ENCODE measurements at regions not wholly inside any gene's neighbourhood (a gene's known extent, or its start where the extent isn't known, plus 50 kb on each side); places are given as distances from the start of the nearest gene placed in this dataset.

DNA sequence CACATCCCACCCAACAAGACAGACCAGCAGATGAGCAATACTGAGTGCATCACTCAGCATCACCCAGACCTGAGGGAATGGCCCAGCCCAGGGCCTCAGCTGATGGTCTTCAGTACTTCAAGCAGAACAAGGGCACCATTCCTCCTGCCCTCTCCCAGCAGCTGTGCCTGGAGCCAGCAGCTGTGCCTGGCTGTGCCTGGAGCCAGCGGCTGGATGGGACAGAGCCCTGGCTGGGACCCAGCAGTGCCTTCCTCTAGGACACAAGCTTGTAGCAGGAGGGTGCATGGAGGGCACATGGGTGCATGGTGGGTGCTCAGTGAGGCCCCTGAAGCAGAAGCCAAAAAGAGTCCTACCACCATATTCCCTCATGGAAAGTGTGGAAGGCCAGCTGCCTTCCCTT, 583.8 kb downstream of the NPHP4 start:
- BruUV-seq (replicated peaks): no TSS peak

DNA sequence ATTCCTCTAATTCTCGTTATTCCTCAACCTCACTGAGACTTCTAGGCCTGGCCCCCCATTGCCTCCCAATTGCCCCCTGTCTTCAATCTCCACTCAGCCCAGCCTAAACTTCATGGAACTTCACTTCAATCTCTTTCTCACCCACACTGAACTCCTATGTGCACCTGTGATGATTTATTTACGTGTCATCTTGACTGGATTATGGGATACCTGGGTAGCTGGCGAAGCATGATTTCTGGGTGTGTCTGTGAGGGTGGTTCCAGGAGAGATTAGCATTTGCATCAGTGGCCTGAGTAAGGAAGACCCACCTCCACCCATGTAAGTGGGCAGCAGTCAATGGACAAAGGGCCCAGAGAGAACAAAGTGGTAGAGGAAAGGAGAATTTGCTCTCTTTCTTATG, 587.0 kb downstream of the NPHP4 start:
- SMC1A ChIA-PET (ENCODE audit: uncharacterized antibody, unreplicated experiment): no interaction called here
- DNase-seq (ENCODE audit: low read depth, low spot score) (no peak), ATAC-seq (no peak), FAIRE-seq (no peak)
- no peak overlapping the region for H3K4me3 ChIP-seq
- H3K9me3 ChIP-seq (replicated peaks; ENCODE audit: control insufficient read depth, insufficient read depth, low read length): no peaks in the 10 kb centered on the region; the same call in 2 of the 3 replicates
- no peak overlapping the region for H3K4me2 ChIP-seq (ENCODE audit: control insufficient read depth, insufficient read depth)
- in situ Hi-C loops (cut with MboI): no loop called here
- no peaks in the 10 kb centered on the region for H4K20me1 ChIP-seq (ENCODE audit: control insufficient read depth, insufficient read depth)
- intact Hi-C loops (cut with micrococcal nuclease; ENCODE audit: unreplicated experiment): no loop called here
- WGBS (ENCODE audit: insufficient coverage, insufficient replicate concordance, low lambda C conversion rate, missing lambda C conversion rate): 22% methylated on average over 2 of the region's 3 CpGs
- RAD21 ChIA-PET (ENCODE audit: unreplicated experiment): no interaction called here
- no peaks in the 10 kb centered on the region for H3K4me1 ChIP-seq (ENCODE audit: control insufficient read depth, insufficient read depth, low read length)
- H3K9ac ChIP-seq (ENCODE audit: control insufficient read depth, insufficient read depth, low read length): no peak overlapping the region
- no TSS peak for BruUV-seq (replicated peaks)
- no peak overlapping the region for H3K27ac ChIP-seq (ENCODE audit: control insufficient read depth, insufficient read depth)
- H3K79me2 ChIP-seq (ENCODE audit: control insufficient read depth, insufficient read depth, low read length): no peaks in the 10 kb centered on the region
- H3K36me3 ChIP-seq (ENCODE audit: control insufficient read depth in 2 of 2, insufficient read depth in 2 of 2, low read length in 1 of 2): no peaks in the 10 kb centered on the region
- no peak overlapping the region for H2AFZ ChIP-seq (ENCODE audit: control insufficient read depth, low read depth, low read length)
- CTCF ChIA-PET: no interaction called here
- POLR2A ChIA-PET: no interaction called here
- H3K27me3 ChIP-seq (replicated peaks in 1 of 2; ENCODE audit: control insufficient read depth in 2 of 2, insufficient read depth in 2 of 2, low read length in 1 of 2): no peaks in the 10 kb centered on the region
- TF ChIP-seq EZH2 (IDR thresholded peaks at IDR 0.05; ENCODE audit: borderline replicate concordance, control insufficient read depth, low read depth, low read length) (no peak), MYC (IDR thresholded peaks at IDR 0.05; ENCODE audit: insufficient read depth, insufficient read length, insufficient replicate concordance, low read length, severe bottlenecking) (no peak), SRF (IDR thresholded peaks at IDR 0.05; ENCODE audit: low read depth in 2 of 2, low read length in 2 of 2) (no peak), WRNIP1 (IDR thresholded peaks at IDR 0.05; ENCODE audit: borderline replicate concordance, low read depth, low read length) (no peak), CBX5 (IDR thresholded peaks at IDR 0.05; ENCODE audit: low read depth) (no peak), HCFC1 (IDR thresholded peaks at IDR 0.05; ENCODE audit: low read length) (no peak), MEF2B (IDR thresholded peaks at IDR 0.05; ENCODE audit: partially characterized antibody, poor library complexity, severe bottlenecking) (no peak), POLR2AphosphoS5 (IDR thresholded peaks at IDR 0.05; ENCODE audit: low read length) (no peak), SMARCA5 (IDR thresholded peaks at IDR 0.05) (no peak), ZNF622 (IDR thresholded peaks at IDR 0.05) (no peak), NFYA (IDR thresholded peaks at IDR 0.05; ENCODE audit: borderline replicate concordance, low read depth, low read length) (no peak), ZNF207 (IDR thresholded peaks at IDR 0.05; ENCODE audit: borderline replicate concordance) (no peak)
- TF ChIP-seq, protein P1, sequence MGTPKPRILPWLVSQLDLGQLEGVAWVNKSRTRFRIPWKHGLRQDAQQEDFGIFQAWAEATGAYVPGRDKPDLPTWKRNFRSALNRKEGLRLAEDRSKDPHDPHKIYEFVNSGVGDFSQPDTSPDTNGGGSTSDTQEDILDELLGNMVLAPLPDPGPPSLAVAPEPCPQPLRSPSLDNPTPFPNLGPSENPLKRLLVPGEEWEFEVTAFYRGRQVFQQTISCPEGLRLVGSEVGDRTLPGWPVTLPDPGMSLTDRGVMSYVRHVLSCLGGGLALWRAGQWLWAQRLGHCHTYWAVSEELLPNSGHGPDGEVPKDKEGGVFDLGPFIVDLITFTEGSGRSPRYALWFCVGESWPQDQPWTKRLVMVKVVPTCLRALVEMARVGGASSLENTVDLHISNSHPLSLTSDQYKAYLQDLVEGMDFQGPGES (IDR thresholded peaks at IDR 0.05): no peak

More for the DNA sequence above, 583.8 kb downstream of the NPHP4 start:
- RAD21 ChIA-PET (ENCODE audit: unreplicated experiment): no interaction called here
- no peaks in the 10 kb centered on the region for H4K20me1 ChIP-seq (ENCODE audit: control insufficient read depth, insufficient read depth)
- no peaks in the 10 kb centered on the region for H3K4me1 ChIP-seq (ENCODE audit: control insufficient read depth, insufficient read depth, low read length)
- SMC1A ChIA-PET (ENCODE audit: uncharacterized antibody, unreplicated experiment): no interaction called here
- H3K36me3 ChIP-seq (ENCODE audit: control insufficient read depth in 2 of 2, insufficient read depth in 2 of 2, low read length in 1 of 2): no peaks in the 10 kb centered on the region
- in situ Hi-C loops (cut with MboI): no loop called here
- no peak overlapping the region for H3K9ac ChIP-seq (ENCODE audit: control insufficient read depth, insufficient read depth, low read length)
- CTCF ChIA-PET: no interaction called here
- TF ChIP-seq YY1 (IDR thresholded peaks at IDR 0.05; ENCODE audit: low read depth, low read length) (no peak), HDAC2 (IDR thresholded peaks at IDR 0.05) (no peak), GABPA (IDR thresholded peaks at IDR 0.05; ENCODE audit: low read depth) (no peak), SMARCA5 (IDR thresholded peaks at IDR 0.05) (no peak), NR2C1 (IDR thresholded peaks at IDR 0.05) (no peak), BMI1 (IDR thresholded peaks at IDR 0.05; ENCODE audit: borderline replicate concordance) (no peak), ETV6 (conservative IDR thresholded peaks at IDR 0.05 in 1 of 2, IDR thresholded peaks at IDR 0.05 in 1 of 2; ENCODE audit: borderline replicate concordance in 1 of 2, low read depth in 1 of 2) (no peak)
- TF ChIP-seq, protein P2, sequence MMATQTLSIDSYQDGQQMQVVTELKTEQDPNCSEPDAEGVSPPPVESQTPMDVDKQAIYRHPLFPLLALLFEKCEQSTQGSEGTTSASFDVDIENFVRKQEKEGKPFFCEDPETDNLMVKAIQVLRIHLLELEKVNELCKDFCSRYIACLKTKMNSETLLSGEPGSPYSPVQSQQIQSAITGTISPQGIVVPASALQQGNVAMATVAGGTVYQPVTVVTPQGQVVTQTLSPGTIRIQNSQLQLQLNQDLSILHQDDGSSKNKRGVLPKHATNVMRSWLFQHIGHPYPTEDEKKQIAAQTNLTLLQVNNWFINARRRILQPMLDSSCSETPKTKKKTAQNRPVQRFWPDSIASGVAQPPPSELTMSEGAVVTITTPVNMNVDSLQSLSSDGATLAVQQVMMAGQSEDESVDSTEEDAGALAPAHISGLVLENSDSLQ (IDR thresholded peaks at IDR 0.05): no peak
- H3K27me3 ChIP-seq (replicated peaks in 1 of 2; ENCODE audit: control insufficient read depth in 2 of 2, insufficient read depth in 2 of 2, low read length in 1 of 2): no peaks in the 10 kb centered on the region
- H3K27ac ChIP-seq (ENCODE audit: control insufficient read depth, insufficient read depth): no peak overlapping the region
- FAIRE-seq (no peak), DNase-seq (ENCODE audit: low read depth, low spot score) (no peak), ATAC-seq (no peak)
- H3K4me2 ChIP-seq (ENCODE audit: control insufficient read depth, insufficient read depth): no peak overlapping the region
- intact Hi-C loops (cut with micrococcal nuclease; ENCODE audit: unreplicated experiment): no loop called here
- H3K79me2 ChIP-seq (ENCODE audit: control insufficient read depth, insufficient read depth, low read length): no peaks in the 10 kb centered on the region
- no peaks in the 10 kb centered on the region; the same call in 2 of the 3 replicates for H3K9me3 ChIP-seq (replicated peaks; ENCODE audit: control insufficient read depth, insufficient read depth, low read length)
- WGBS (ENCODE audit: insufficient coverage, insufficient replicate concordance, low lambda C conversion rate, missing lambda C conversion rate): 13% methylated on average over 1 of the region's 1 CpG
- H3K4me3 ChIP-seq: no peak overlapping the region
- no peak overlapping the region for H2AFZ ChIP-seq (ENCODE audit: control insufficient read depth, low read depth, low read length)
- POLR2A ChIA-PET: no interaction called here
